K562 (cell line): ENCODE measurements at regions not wholly inside any gene's neighbourhood (a gene's known extent, or its start where the extent isn't known, plus 50 kb on each side); places are given as distances from the start of the nearest gene placed in this dataset.
"Not testable (repeated sequence)": the region's sequence is repeated elsewhere in the genome, so short reads cannot be mapped to it uniquely, and the experiment has no call there.

ENCODE experiments used
- ATAC-seq: fragments of 200-7000 bp; cut with Tn5 transposase; 3 replicates; pipeline ENCODE4 v1.9.1; 2020; ENCODE audit warnings: moderate library complexity
- BruUV-seq: library from RNA; stranded (reverse); fragments of 400-500 nt; replicated peaks from 2 replicates; lab custom pipeline; 2021; lab: Mats Ljungman, UMichigan
- CTCF ChIA-PET: fragments of 300-600 bp; formaldehyde crosslinking; extraction: SDS; loops from one replicate; lab custom pipeline; 2021; ENCODE audit warnings: low intra/inter-chr PET ratio; lab: Yijun Ruan, JAX
- POLR2A ChIA-PET: fragments of 300-600, 350-650 bp; sonication (Branson Sonifier 250); formaldehyde crosslinking; extraction: SDS; loops from one replicate; lab custom pipeline; 2021; ENCODE audit warnings: antibody characterized with exemption, inconsistent platforms; lab: Yijun Ruan, JAX
- DNase-seq, 4 experiments: peaks; one replicate each; pipeline versions ENCODE4 v3.0.0 to v3.0.0-alpha.2; 2011 to 2018; ENCODE audit warnings: low spot score in 3 of 4, mixed read lengths in 3 of 4; ENCODE audit errors: extremely low read depth in 1 of 4
- FAIRE-seq: peaks from 2 replicates; lab custom pipeline; 2011; peaks lifted over from hg19 to GRCh38; lab: Jason Lieb, UNC
- H2AFZ ChIP-seq: 2 replicates; pipeline ENCODE4 v1.6.0; 2011; ENCODE audit warnings: low read depth, low read length, control low read depth, inconsistent platforms
- H3K27ac ChIP-seq: fragments of 200-600 bp; 3 replicates; pipeline ENCODE4 v1.8.0; 2011; ENCODE audit warnings: low read depth, mild to moderate bottlenecking, control low read depth, inconsistent platforms, low read length, moderate library complexity, mixed read lengths; ENCODE audit errors: extremely low read depth
- H3K27me3 ChIP-seq, 2 experiments: fragments of 300-600 bp in 1 of 2; 2 replicates in 1 of 2; 3 replicates in 1 of 2; pipeline versions ENCODE4 v1.6.0 to v1.8.0; 2011; ENCODE audit warnings: inconsistent platforms in 2 of 2, low read length in 2 of 2, mild to moderate bottlenecking in 1 of 2, mixed read lengths in 1 of 2, moderate library complexity in 1 of 2; ENCODE audit not compliant: control insufficient read depth in 2 of 2, insufficient read depth in 2 of 2
- H3K36me3 ChIP-seq: fragments of 300-600 bp; 3 replicates; pipeline ENCODE4 v1.8.0; 2011; ENCODE audit warnings: mild to moderate bottlenecking, low read length, inconsistent platforms; ENCODE audit not compliant: control insufficient read depth, insufficient read depth
- H3K4me1 ChIP-seq, 2 experiments: fragments of 200-600 bp in 1 of 2; replicated peaks in 1 of 2; 2 replicates in 1 of 2; 3 replicates in 1 of 2; pipeline versions ENCODE4 v1.5.1 to v1.8.0; 2011; ENCODE audit warnings: inconsistent platforms in 2 of 2, low read length in 2 of 2, mild to moderate bottlenecking in 1 of 2, mixed read lengths in 1 of 2, moderate library complexity in 1 of 2; ENCODE audit not compliant: control insufficient read depth in 2 of 2, insufficient read depth in 2 of 2
- H3K4me2 ChIP-seq: 2 replicates; pipeline ENCODE4 v1.6.1; 2011; ENCODE audit warnings: low read length, control low read depth, inconsistent platforms, mixed read lengths; ENCODE audit not compliant: insufficient read depth
- H3K4me3 ChIP-seq: fragments of 200-600 bp; sonication (generic), shearing (Covaris generic); 2 replicates; pipeline ENCODE4 v1.5.1; 2016; ENCODE audit warnings: control low read depth, inconsistent platforms
- H3K79me2 ChIP-seq: fragments of 200-600 bp; 3 replicates; pipeline ENCODE4 v1.8.0; 2011; ENCODE audit warnings: low read length, inconsistent platforms; ENCODE audit not compliant: control insufficient read depth, insufficient read depth
- H3K9ac ChIP-seq, 2 experiments: 2 replicates each; pipeline versions ENCODE4 v1.6.0 to v1.6.1; 2011; ENCODE audit warnings: low read depth in 2 of 2, low read length in 2 of 2, control low read depth in 1 of 2, inconsistent platforms in 1 of 2, mild to moderate bottlenecking in 1 of 2, mixed read lengths in 1 of 2; ENCODE audit not compliant: insufficient read depth in 1 of 2
- H3K9me1 ChIP-seq: one replicate; pipeline ENCODE4 v1.6.0; 2011; ENCODE audit warnings: inconsistent platforms, mild to moderate bottlenecking, low read length, moderate library complexity; ENCODE audit not compliant: control insufficient read depth, insufficient read depth
- H3K9me3 ChIP-seq: replicated peaks from 2 replicates; pipeline ENCODE4 v1.5.1; 2011; ENCODE audit warnings: low read depth, low read length, inconsistent platforms; ENCODE audit not compliant: control insufficient read depth, insufficient read depth
- H4K20me1 ChIP-seq: replicated peaks from 2 replicates; pipeline ENCODE4 v1.6.1; 2011; ENCODE audit warnings: low read length, inconsistent platforms, mixed read lengths; ENCODE audit not compliant: control insufficient read depth, insufficient read depth
- ARHGAP35 ChIP-seq: fragments of 450-650 bp; IDR thresholded peaks from 2 replicates; pipeline ENCODE4 v1.6.1; 2018; ENCODE audit not compliant: partially characterized antibody
- DACH1 ChIP-seq: fragments of 450-650 bp; IDR thresholded peaks from 2 replicates; pipeline ENCODE4 v1.6.1; 2018; ENCODE audit not compliant: partially characterized antibody
- HOXB6 ChIP-seq: fragments of 250-450 bp; sonication (Bioruptor Pico); IDR thresholded peaks from 2 replicates; pipeline ENCODE4 v1.5.1; 2022; ENCODE audit warnings: mild to moderate bottlenecking, borderline replicate concordance
- LEF1 ChIP-seq: fragments of 450-650 bp; IDR thresholded peaks from 2 replicates; pipeline ENCODE4 v1.6.1; 2016; ENCODE audit warnings: mild to moderate bottlenecking
- NR3C1 ChIP-seq: sonication (generic); formaldehyde crosslinking; IDR thresholded peaks from 2 replicates; pipeline ENCODE4 v1.8.1; 2022; ENCODE audit warnings: missing genetic modification reagents
- RHOXF2B ChIP-seq: fragments of 250-450 bp; sonication (Bioruptor Pico); conservative IDR thresholded peaks from 2 replicates; pipeline ENCODE4 v1.5.1; 2021
- WGBS: fragments of 100-300 bp; shearing (Covaris generic); methylation state at CpG from one replicate; pipeline ENCODE4 v1.1.6; 2016; ENCODE audit warnings: low coverage, mixed read lengths; ENCODE audit not compliant: insufficient coverage; ENCODE audit errors: missing lambda C conversion rate; 5-methylcytosine and 5-hydroxymethylcytosine counted together
- in situ Hi-C: fragments of 300-500 bp; cut with MboI; formaldehyde crosslinking; loops from 4 replicates; pipeline ENCODE4 v1.15.0; 2018; ENCODE audit warnings: inconsistent platforms, mixed read lengths
- intact Hi-C: fragments of 100-400 bp; cut with micrococcal nuclease; formaldehyde crosslinking; loops from 2 replicates; pipeline ENCODE4 v1.14.2; 2022
- TF ChIP-seq, protein P1 (sequence below): fragments of 450-650 bp; IDR thresholded peaks from 2 replicates; pipeline ENCODE4 v1.6.1; 2016; ENCODE audit warnings: borderline replicate concordance
- TF ChIP-seq, protein P2 (sequence below): fragments of 450-650 bp; IDR thresholded peaks from 2 replicates; pipeline ENCODE4 v1.6.1; 2016

DNA sequence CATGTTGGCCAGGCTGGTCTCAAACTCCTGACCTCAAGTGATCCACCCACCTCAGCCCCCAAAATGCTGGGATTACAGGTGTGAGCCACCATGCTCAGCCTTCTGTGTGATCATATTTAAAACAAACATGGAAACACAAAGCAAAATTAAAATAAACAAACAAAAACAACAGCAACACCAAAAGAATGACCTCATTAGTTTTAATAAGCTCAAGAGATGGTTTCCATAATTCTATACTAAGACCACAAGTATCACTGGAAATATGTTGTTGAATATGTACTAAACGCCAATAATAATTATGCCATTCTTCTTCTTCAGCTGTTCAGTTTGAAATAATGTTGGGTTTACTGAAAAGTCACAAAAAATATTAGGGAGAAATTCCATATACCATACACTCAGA is 526.4 kb downstream of the LRRIQ3 start (continued):
- TF ChIP-seq, protein P1, sequence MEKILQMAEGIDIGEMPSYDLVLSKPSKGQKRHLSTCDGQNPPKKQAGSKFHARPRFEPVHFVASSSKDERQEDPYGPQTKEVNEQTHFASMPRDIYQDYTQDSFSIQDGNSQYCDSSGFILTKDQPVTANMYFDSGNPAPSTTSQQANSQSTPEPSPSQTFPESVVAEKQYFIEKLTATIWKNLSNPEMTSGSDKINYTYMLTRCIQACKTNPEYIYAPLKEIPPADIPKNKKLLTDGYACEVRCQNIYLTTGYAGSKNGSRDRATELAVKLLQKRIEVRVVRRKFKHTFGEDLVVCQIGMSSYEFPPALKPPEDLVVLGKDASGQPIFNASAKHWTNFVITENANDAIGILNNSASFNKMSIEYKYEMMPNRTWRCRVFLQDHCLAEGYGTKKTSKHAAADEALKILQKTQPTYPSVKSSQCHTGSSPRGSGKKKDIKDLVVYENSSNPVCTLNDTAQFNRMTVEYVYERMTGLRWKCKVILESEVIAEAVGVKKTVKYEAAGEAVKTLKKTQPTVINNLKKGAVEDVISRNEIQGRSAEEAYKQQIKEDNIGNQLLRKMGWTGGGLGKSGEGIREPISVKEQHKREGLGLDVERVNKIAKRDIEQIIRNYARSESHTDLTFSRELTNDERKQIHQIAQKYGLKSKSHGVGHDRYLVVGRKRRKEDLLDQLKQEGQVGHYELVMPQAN = no peak
- TF ChIP-seq, all 486 proteins: peak for 0

DNA sequence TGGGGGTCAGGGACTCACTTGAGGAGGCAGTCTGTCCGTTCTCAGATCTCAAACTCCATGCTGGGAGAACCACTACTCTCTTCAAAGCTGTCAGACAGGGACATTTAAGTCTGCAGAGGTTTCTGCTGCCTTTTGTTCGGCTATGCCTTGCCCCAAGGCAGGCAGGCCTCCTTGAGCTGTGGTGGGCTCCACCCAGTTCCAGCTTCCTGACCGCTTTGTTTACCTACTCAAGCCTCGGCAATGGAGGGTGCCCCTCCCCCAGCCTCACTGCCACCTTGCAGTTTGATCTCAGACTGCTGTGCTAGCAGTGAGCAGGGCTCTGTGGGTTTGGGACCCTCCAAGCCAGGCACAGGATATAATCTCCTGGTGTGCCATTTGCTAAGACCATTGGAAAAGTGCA is 530.0 kb downstream of the LRRIQ3 start:
- H3K9me3 ChIP-seq, CTCF ChIA-PET, H3K9me1 ChIP-seq, H3K79me2 ChIP-seq, in situ Hi-C loops, H4K20me1 ChIP-seq, H2AFZ ChIP-seq, H3K27me3 ChIP-seq, intact Hi-C loops, H3K4me2 ChIP-seq, H3K4me3 ChIP-seq, H3K9ac ChIP-seq, H3K36me3 ChIP-seq, H3K27ac ChIP-seq, POLR2A ChIA-PET, H3K4me1 ChIP-seq, BruUV-seq, DNase-seq, ATAC-seq, FAIRE-seq: not testable (repeated sequence)
- 0% methylated on average over 2 of the region's 4 CpGs for WGBS

DNA sequence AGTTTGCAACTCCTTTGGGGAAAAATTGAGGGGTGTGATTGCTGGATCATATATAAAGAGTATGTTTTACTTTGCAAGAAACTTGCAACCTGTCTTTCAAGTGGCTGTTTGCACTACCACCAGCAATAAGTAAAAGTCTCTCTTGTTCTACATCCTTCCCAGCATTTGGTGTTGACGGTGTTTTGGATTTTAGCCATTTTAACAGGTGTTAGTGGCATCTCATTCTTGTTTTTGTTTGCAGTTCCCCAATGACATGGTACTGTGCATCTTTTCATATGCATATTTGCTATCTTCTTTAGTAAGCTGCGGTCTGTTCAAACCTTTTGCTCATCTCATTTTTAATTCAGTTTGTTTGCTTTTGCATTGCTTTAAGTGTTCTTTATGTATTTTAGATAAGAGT is 535.5 kb downstream of the LRRIQ3 start:
- Histone ChIP-seq H3K4me1 (no peaks in the 10 kb centered on the region), H4K20me1 (no peaks in the 10 kb centered on the region), H3K9me3 (no peaks in the 10 kb centered on the region), H3K9me1 (no peaks in the 10 kb centered on the region), H3K9ac (no peak overlapping the region), H3K36me3 (no peaks in the 10 kb centered on the region), H3K4me2 (no peak overlapping the region), H3K27ac (no peak overlapping the region), H2AFZ (no peak overlapping the region), H3K4me3 (no peak overlapping the region), H3K79me2 (no peaks in the 10 kb centered on the region), H3K27me3 (no peaks in the 10 kb centered on the region)
- in situ Hi-C loops (no loop called here), intact Hi-C loops (no loop called here)
- POLR2A ChIA-PET = no interaction called here
- DNase-seq = no peak
- no peak for ATAC-seq
- BruUV-seq = no TSS peak
- CTCF ChIA-PET = no interaction called here
- FAIRE-seq = no peak
- 0% methylated on average over 2 of the region's 2 CpGs for WGBS
- TF ChIP-seq NR3C1 (CRISPR knock-in tag) (no peak), DACH1 (no peak), ARHGAP35 (no peak), RHOXF2B (no peak), LEF1 (no peak), HOXB6 (CRISPR knock-in tag) (no peak)
- TF ChIP-seq, protein P2, sequence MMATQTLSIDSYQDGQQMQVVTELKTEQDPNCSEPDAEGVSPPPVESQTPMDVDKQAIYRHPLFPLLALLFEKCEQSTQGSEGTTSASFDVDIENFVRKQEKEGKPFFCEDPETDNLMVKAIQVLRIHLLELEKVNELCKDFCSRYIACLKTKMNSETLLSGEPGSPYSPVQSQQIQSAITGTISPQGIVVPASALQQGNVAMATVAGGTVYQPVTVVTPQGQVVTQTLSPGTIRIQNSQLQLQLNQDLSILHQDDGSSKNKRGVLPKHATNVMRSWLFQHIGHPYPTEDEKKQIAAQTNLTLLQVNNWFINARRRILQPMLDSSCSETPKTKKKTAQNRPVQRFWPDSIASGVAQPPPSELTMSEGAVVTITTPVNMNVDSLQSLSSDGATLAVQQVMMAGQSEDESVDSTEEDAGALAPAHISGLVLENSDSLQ = no peak
